ENCODE measurements at regions not wholly inside any gene's neighbourhood (a gene's known extent, or its start where the extent isn't known, plus 50 kb on each side); places are given as distances from the start of the nearest gene placed in this dataset.
A peak's percentile ranks its signal among the peaks of the same experiment; 100 is the strongest.

DNA sequence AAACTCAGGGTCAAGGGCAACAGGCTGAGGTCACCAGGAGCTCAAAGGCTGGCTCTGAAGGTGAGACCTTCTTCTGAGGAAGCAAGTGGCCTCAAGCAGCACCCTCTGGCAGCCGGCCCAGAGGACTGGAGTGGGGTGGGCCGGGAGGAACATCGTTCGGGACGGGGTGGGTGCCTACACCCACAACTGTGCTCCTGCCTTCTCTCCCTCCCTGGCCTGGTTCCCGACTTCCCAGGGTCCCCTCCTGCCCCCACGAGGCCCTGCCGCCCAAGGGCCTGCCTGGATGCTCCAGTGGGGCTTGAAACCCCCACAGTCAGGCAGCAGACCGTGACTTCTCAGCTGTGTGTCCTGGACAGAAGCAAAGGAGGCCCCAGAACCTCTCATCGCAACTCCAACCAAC is 195.7 kb downstream of the IGLL1 start:
- no CpG with 5 or more reads among the region's 10 CpGs for WGBS (ENCODE audit: extremely low coverage, insufficient read length, low lambda C conversion rate)
- Mint-ChIP-seq H3K27ac (no peak overlapping the region), H3K9me3 (no peaks in the 10 kb centered on the region; a peak in 1 of 5 replicates), H3K4me3 (no peak overlapping the region), H3K36me3 (ENCODE audit: insufficient read depth in 1 of 3, low read depth in 3 of 3) (no peaks in the 10 kb centered on the region; a peak in 1 of 7 replicates), H3K4me1 (peaks cover 9 to 16% of the 10 kb centered on the region in 2 experiments), H3K27me3 (ENCODE audit: low read depth) (peaks cover 58% of the 10 kb centered on the region)
- Histone ChIP-seq H2BK12ac (ENCODE audit: insufficient read length, low read depth, low read length) (no peak overlapping the region), H2BK20ac (ENCODE audit: low read depth, low read length, poor library complexity, severe bottlenecking) (no peak overlapping the region), H3K56ac (ENCODE audit: insufficient read length, low read depth, low read length) (no peak overlapping the region), H3K23ac (ENCODE audit: insufficient read length, low read depth, low read length) (no peak overlapping the region), H4K5ac (ENCODE audit: insufficient read length, low read depth, low read length) (no peak overlapping the region), H3K9me3 (ENCODE audit: control insufficient read depth, low read depth, low read length) (no peaks in the 10 kb centered on the region), H2AFZ (ENCODE audit: low read length) (no peak overlapping the region), H3T11ph (ENCODE audit: low read length) (no peak overlapping the region), H4K91ac (ENCODE audit: insufficient read length, low read depth, low read length) (no peak overlapping the region), H2AK5ac (ENCODE audit: insufficient read length, low read length) (no peak overlapping the region), H3K4me2 (ENCODE audit: insufficient read depth, insufficient read length, low read length) (no peak overlapping the region), H2BK5ac (ENCODE audit: insufficient read length, low read length) (no peak overlapping the region), H4K8ac (replicated peaks; ENCODE audit: insufficient read length, low read depth, low read length) (no peak overlapping the region), H3K9ac (ENCODE audit: extremely low read depth, insufficient read length, low read length) (no peak overlapping the region), H3K27me3 (ENCODE audit: insufficient read depth, low read length) (no peaks in the 10 kb centered on the region), H3K14ac (ENCODE audit: insufficient read depth, low read length) (no peak overlapping the region), H2BK15ac (ENCODE audit: low read depth, low read length) (no peak overlapping the region), H3K23me2 (ENCODE audit: insufficient read length, low read depth, low read length, poor library complexity, severe bottlenecking) (no peaks in the 10 kb centered on the region), H4K20me1 (ENCODE audit: control insufficient read depth, insufficient read depth, insufficient read length) (no peaks in the 10 kb centered on the region), H2BK120ac (ENCODE audit: low read depth, low read length, poor library complexity, severe bottlenecking) (no peak overlapping the region), H3K4me1 (ENCODE audit: insufficient read depth, low read length) (no peaks in the 10 kb centered on the region), H3K4ac (ENCODE audit: low read depth, low read length) (no peak overlapping the region), H3K27ac (ENCODE audit: insufficient read length, low read depth, low read length) (no peak overlapping the region), H3K18ac (ENCODE audit: insufficient read length, low read depth, low read length) (peak overlapping the region; percentile 16), H3K79me2 (ENCODE audit: insufficient read depth, low read length) (no peaks in the 10 kb centered on the region), H3K79me1 (ENCODE audit: insufficient read depth, low read depth, low read length, poor library complexity, severe bottlenecking) (no peaks in the 10 kb centered on the region)
- TF ChIP-seq, protein P1, sequence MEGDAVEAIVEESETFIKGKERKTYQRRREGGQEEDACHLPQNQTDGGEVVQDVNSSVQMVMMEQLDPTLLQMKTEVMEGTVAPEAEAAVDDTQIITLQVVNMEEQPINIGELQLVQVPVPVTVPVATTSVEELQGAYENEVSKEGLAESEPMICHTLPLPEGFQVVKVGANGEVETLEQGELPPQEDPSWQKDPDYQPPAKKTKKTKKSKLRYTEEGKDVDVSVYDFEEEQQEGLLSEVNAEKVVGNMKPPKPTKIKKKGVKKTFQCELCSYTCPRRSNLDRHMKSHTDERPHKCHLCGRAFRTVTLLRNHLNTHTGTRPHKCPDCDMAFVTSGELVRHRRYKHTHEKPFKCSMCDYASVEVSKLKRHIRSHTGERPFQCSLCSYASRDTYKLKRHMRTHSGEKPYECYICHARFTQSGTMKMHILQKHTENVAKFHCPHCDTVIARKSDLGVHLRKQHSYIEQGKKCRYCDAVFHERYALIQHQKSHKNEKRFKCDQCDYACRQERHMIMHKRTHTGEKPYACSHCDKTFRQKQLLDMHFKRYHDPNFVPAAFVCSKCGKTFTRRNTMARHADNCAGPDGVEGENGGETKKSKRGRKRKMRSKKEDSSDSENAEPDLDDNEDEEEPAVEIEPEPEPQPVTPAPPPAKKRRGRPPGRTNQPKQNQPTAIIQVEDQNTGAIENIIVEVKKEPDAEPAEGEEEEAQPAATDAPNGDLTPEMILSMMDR (conservative IDR thresholded peaks at IDR 0.05): no peak
- DNase-seq: no peak

Data from H9 (cell line).